KMS-11 (cell line): ENCODE measurements at regions not wholly inside any gene's neighbourhood (a gene's known extent, or its start where the extent isn't known, plus 50 kb on each side); places are given as distances from the start of the nearest gene placed in this dataset.

Source experiments
- H2AFZ ChIP-seq: fragments of 200-600 bp; sonication (generic); 2 replicates; pipeline ENCODE4 v1.6.1; 2016; ENCODE audit warnings: antibody characterized with exemption, mixed run types, low read depth
- H3K27ac ChIP-seq: fragments of 200-600 bp; sonication (generic); 2 replicates; pipeline ENCODE4 v1.6.1; 2016; ENCODE audit warnings: mild to moderate bottlenecking, mixed run types
- H3K27me3 ChIP-seq: fragments of 200-600 bp; sonication (generic); 2 replicates; pipeline ENCODE4 v1.6.1; 2017; ENCODE audit warnings: mild to moderate bottlenecking, low read depth, mixed run types, moderate library complexity; ENCODE audit not compliant: insufficient read depth
- H3K36me3 ChIP-seq: fragments of 200-600 bp; sonication (generic); 2 replicates; pipeline ENCODE4 v1.6.1; 2017; ENCODE audit warnings: mild to moderate bottlenecking, mixed run types; ENCODE audit not compliant: insufficient read depth
- H3K4me1 ChIP-seq: fragments of 200-600 bp; sonication (generic); 2 replicates; pipeline ENCODE4 v1.6.1; 2016; ENCODE audit warnings: mild to moderate bottlenecking, low read depth, mixed run types; ENCODE audit not compliant: poor library complexity, severe bottlenecking
- H3K4me2 ChIP-seq: fragments of 200-600 bp; sonication (generic); 2 replicates; pipeline ENCODE4 v1.7.0; 2016; ENCODE audit warnings: mild to moderate bottlenecking, mixed run types
- H3K4me3 ChIP-seq: fragments of 200-600 bp; sonication (generic); IDR thresholded peaks from 2 replicates; pipeline ENCODE4 v1.6.1; 2017; ENCODE audit warnings: low read depth, low read length, mixed read lengths; ENCODE audit not compliant: insufficient read depth
- H3K79me2 ChIP-seq: fragments of 200-600 bp; sonication (generic); 2 replicates; pipeline ENCODE4 v1.6.1; 2016; ENCODE audit warnings: low read depth, mixed run types; ENCODE audit not compliant: insufficient read depth
- H3K9ac ChIP-seq: fragments of 200-600 bp; sonication (generic); 2 replicates; pipeline ENCODE4 v1.6.1; 2016; ENCODE audit warnings: mild to moderate bottlenecking, mixed run types
- H4K20me1 ChIP-seq: fragments of 200-600 bp; sonication (generic); 2 replicates; pipeline ENCODE4 v1.6.1; 2016; ENCODE audit warnings: mild to moderate bottlenecking, mixed run types; ENCODE audit not compliant: insufficient read depth
- CTCF ChIP-seq: fragments of 200-600 bp; sonication (generic); conservative IDR thresholded peaks from 2 replicates; pipeline ENCODE4 v1.6.1; 2017; ENCODE audit warnings: low read depth, mild to moderate bottlenecking, antibody characterized with exemption, low read length, moderate library complexity, mixed read lengths

- Histone ChIP-seq H3K4me3 (no peak overlapping the region), H2AFZ (no peak overlapping the region), H3K4me2 (no peak overlapping the region), H3K27ac (no peak overlapping the region), H3K9ac (no peak overlapping the region), H3K36me3 (no peaks in the 10 kb centered on the region), H3K79me2 (no peaks in the 10 kb centered on the region), H3K27me3 (peaks cover 83% of the 10 kb centered on the region), H3K4me1 (no peaks in the 10 kb centered on the region), H4K20me1 (no peaks in the 10 kb centered on the region)
- TF ChIP-seq CTCF, result no peak
These were observed 104.1 kb upstream of the PTPN1 start for GRCh38 chr20:50405915-50406609.

- no peak overlapping the region for H2AFZ ChIP-seq
- no peak overlapping the region for H3K27ac ChIP-seq
- no peaks in the 10 kb centered on the region for H3K4me1 ChIP-seq
- TF ChIP-seq CTCF, result no peak
- H3K4me3 ChIP-seq, result no peak overlapping the region
- no peak overlapping the region for H3K9ac ChIP-seq
- H4K20me1 ChIP-seq, result no peaks in the 10 kb centered on the region
- no peak overlapping the region for H3K4me2 ChIP-seq
- peaks cover 85% of the 10 kb centered on the region for H3K27me3 ChIP-seq
- no peaks in the 10 kb centered on the region for H3K79me2 ChIP-seq
- no peaks in the 10 kb centered on the region for H3K36me3 ChIP-seq
These were observed 103.5 kb upstream of the PTPN1 start for GRCh38 chr20:50406610-50407136.

- H3K27me3 ChIP-seq, result peaks cover 89% of the 10 kb centered on the region
- no peak for TF ChIP-seq CTCF
- H3K27ac ChIP-seq, result no peak overlapping the region
- H3K4me1 ChIP-seq, result no peaks in the 10 kb centered on the region
- H3K36me3 ChIP-seq, result no peaks in the 10 kb centered on the region
- no peaks in the 10 kb centered on the region for H3K79me2 ChIP-seq
- no peaks in the 10 kb centered on the region for H4K20me1 ChIP-seq
- no peak overlapping the region for H3K4me3 ChIP-seq
- H3K4me2 ChIP-seq, result no peak overlapping the region
- no peak overlapping the region for H2AFZ ChIP-seq
- no peak overlapping the region for H3K9ac ChIP-seq
These were observed 101.4 kb upstream of the PTPN1 start for GRCh38 chr20:50408526-50409364.

- H3K36me3 ChIP-seq, result no peaks in the 10 kb centered on the region
- no peaks in the 10 kb centered on the region for H3K79me2 ChIP-seq
- no peak overlapping the region for H3K4me2 ChIP-seq
- H2AFZ ChIP-seq, result no peak overlapping the region
- no peak overlapping the region for H3K9ac ChIP-seq
- no peaks in the 10 kb centered on the region for H4K20me1 ChIP-seq
- H3K27ac ChIP-seq, result no peak overlapping the region
- no peaks in the 10 kb centered on the region for H3K4me1 ChIP-seq
- no peak for TF ChIP-seq CTCF
- no peak overlapping the region for H3K4me3 ChIP-seq
- H3K27me3 ChIP-seq, result peaks cover 87% of the 10 kb centered on the region
These were observed 100.7 kb upstream of the PTPN1 start for GRCh38 chr20:50409495-50409894.
